MCF 10A (cell line): ENCODE measurements at regions not wholly inside any gene's neighbourhood (a gene's known extent, or its start where the extent isn't known, plus 50 kb on each side); places are given as distances from the start of the nearest gene placed in this dataset.

Source experiments
- BruUV-seq: library from RNA; stranded (reverse); fragments of 400-500 nt; replicated peaks from 2 replicates; lab custom pipeline; 2021; lab: Mats Ljungman, UMichigan
- CTCF ChIA-PET: fragments of 300-600 bp; sonication (Branson Sonifier 250); formaldehyde crosslinking; extraction: SDS; loops from one replicate; lab custom pipeline; 2021; ENCODE audit warnings: antibody characterized with exemption, inconsistent platforms; lab: Yijun Ruan, JAX
- POLR2A ChIA-PET: fragments of 300-600, 350-650 bp; sonication (Branson Sonifier 250); formaldehyde crosslinking; extraction: SDS; loops from one replicate; lab custom pipeline; 2020; ENCODE audit warnings: antibody characterized with exemption, inconsistent platforms; lab: Yijun Ruan, JAX
- DNase-seq: peaks from one replicate; pipeline ENCODE4 v3.0.0-alpha.2; 2018; ENCODE audit not compliant: unreplicated experiment
- H3K27ac Mint-ChIP-seq: one replicate; pipeline ENCODE4 v1.8.0; 2022; ENCODE audit warnings: mild to moderate bottlenecking, low read depth, mixed read lengths; ENCODE audit not compliant: unreplicated experiment
- H3K27me3 Mint-ChIP-seq: one replicate; pipeline ENCODE4 v1.8.0; 2022; ENCODE audit warnings: mixed read lengths; ENCODE audit not compliant: insufficient read depth, unreplicated experiment
- H3K36me3 Mint-ChIP-seq: one replicate; pipeline ENCODE4 v1.8.0; 2022; ENCODE audit warnings: mild to moderate bottlenecking, moderate library complexity, mixed read lengths; ENCODE audit not compliant: insufficient read depth, unreplicated experiment
- H3K4me1 Mint-ChIP-seq: one replicate; pipeline ENCODE4 v1.8.0; 2022; ENCODE audit warnings: mixed read lengths; ENCODE audit not compliant: insufficient read depth, unreplicated experiment
- H3K4me3 Mint-ChIP-seq: one replicate; pipeline ENCODE4 v1.8.0; 2022; ENCODE audit warnings: mild to moderate bottlenecking, moderate library complexity, mixed read lengths; ENCODE audit not compliant: unreplicated experiment
- H3K9me3 Mint-ChIP-seq: one replicate; pipeline ENCODE4 v1.8.0; 2022; ENCODE audit warnings: mixed read lengths; ENCODE audit not compliant: unreplicated experiment
- intact Hi-C: fragments of 100-400 bp; cut with micrococcal nuclease; formaldehyde crosslinking; loops from 2 replicates; pipeline ENCODE4 v1.14.1; 2022
- TF ChIP-seq, protein P1 (sequence below): fragments of 200-600 bp; IDR thresholded peaks from one replicate; pipeline ENCODE4 v1.8.0; 2022; ENCODE audit warnings: antibody characterized with exemption, mild to moderate bottlenecking; ENCODE audit not compliant: unreplicated experiment

DNA sequence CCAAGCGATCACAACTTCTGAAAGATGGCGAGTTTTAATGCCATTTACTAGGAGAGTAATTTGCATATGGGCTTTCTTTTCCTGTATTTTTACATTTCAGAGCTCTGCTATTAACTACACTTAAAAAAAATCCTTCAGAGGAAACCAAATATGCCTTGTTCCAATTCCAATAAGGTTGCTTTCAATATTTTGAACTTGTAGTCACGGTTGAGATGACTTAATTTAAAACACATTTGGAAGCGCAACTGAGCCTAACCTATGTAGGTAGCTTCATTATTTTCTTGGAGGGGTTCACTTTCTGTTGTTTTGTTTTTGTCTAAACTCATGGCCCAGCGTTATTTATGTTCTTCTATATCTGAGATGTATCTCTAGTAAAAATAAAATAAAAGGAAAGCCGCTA lies 93.4 kb downstream of the BLID start:
- Mint-ChIP-seq H3K4me3 (no peak overlapping the region), H3K36me3 (no peaks in the 10 kb centered on the region), H3K9me3 (peaks cover 7% of the 10 kb centered on the region), H3K27ac (no peak overlapping the region), H3K27me3 (no peaks in the 10 kb centered on the region), H3K4me1 (no peaks in the 10 kb centered on the region)
- no TSS peak for BruUV-seq
- POLR2A ChIA-PET = no interaction called here
- no peak for DNase-seq
- TF ChIP-seq, protein P1, sequence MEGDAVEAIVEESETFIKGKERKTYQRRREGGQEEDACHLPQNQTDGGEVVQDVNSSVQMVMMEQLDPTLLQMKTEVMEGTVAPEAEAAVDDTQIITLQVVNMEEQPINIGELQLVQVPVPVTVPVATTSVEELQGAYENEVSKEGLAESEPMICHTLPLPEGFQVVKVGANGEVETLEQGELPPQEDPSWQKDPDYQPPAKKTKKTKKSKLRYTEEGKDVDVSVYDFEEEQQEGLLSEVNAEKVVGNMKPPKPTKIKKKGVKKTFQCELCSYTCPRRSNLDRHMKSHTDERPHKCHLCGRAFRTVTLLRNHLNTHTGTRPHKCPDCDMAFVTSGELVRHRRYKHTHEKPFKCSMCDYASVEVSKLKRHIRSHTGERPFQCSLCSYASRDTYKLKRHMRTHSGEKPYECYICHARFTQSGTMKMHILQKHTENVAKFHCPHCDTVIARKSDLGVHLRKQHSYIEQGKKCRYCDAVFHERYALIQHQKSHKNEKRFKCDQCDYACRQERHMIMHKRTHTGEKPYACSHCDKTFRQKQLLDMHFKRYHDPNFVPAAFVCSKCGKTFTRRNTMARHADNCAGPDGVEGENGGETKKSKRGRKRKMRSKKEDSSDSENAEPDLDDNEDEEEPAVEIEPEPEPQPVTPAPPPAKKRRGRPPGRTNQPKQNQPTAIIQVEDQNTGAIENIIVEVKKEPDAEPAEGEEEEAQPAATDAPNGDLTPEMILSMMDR = no peak
- CTCF ChIA-PET = interaction anchor here (1.0 to 1.1 kb wide), 2 partner anchors 483 to 487 kb away, joined by 3 to 5 read pairs; no protein-coding TSS in a partner anchor
- intact Hi-C loops = loop anchor here (5.0 kb wide), 3 partner anchors 80 to 485 kb away; no protein-coding TSS in a partner anchor

GRCh38 chr11:122020902-122021301 lies 95.1 kb downstream of the BLID start:
- peaks cover under 1% of the 10 kb centered on the region for H3K4me1 Mint-ChIP-seq
- peaks cover under 1% of the 10 kb centered on the region for H3K9me3 Mint-ChIP-seq
- no peak overlapping the region for H3K27ac Mint-ChIP-seq
- ChIA-PET POLR2A (interaction anchor here (0.7 kb wide), 1 partner anchor 363 kb away, joined by 3 read pairs; no protein-coding TSS in a partner anchor), CTCF (no interaction called here)
- H3K36me3 Mint-ChIP-seq = no peaks in the 10 kb centered on the region
- no peaks in the 10 kb centered on the region for H3K27me3 Mint-ChIP-seq
- peak; percentile 16 for DNase-seq
- H3K4me3 Mint-ChIP-seq = no peak overlapping the region
- BruUV-seq = no TSS peak
- TF ChIP-seq, protein P1 = no peak
- intact Hi-C loops = loop anchor here (2.0 to 5.0 kb wide), 4 partner anchors 81 to 486 kb away; no protein-coding TSS in a partner anchor

GRCh38 chr11:122019908-122020694 lies 95.9 kb downstream of the BLID start:
- BruUV-seq = no TSS peak
- ChIA-PET CTCF (no interaction called here), POLR2A (interaction anchor here (0.7 kb wide), 1 partner anchor 363 kb away, joined by 3 read pairs; no protein-coding TSS in a partner anchor)
- Mint-ChIP-seq H3K27ac (no peak overlapping the region), H3K4me1 (peaks cover 4% of the 10 kb centered on the region), H3K4me3 (no peak overlapping the region), H3K27me3 (no peaks in the 10 kb centered on the region), H3K9me3 (no peaks in the 10 kb centered on the region), H3K36me3 (no peaks in the 10 kb centered on the region)
- TF ChIP-seq, protein P1 = no peak
- no peak for DNase-seq
- intact Hi-C loops = loop anchor here (2.0 to 5.0 kb wide), 4 partner anchors 82 to 487 kb away; no protein-coding TSS in a partner anchor

DNA sequence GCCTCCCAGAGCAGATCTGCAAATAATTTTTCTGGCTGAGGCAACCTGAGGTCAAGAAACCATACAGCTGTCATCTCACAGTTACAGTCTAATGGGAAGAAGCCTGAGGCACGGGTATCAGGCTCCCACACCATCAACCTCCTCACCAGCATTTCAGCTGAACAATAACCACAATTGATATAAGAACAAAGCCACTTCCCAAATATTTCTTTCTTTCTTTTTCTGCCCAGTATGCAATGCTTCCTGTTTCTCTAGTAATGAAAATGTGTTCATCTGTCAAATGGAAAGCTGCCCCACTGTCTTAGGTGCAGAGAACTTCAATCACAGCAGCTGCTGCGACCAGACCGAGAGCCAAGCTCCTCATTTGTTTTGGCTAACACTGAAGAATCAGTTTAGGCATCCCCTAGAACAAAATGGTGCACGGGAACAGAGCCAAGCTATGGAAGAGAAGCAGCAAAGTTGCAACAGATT lies 108.4 kb downstream of the BLID start:
- ChIA-PET POLR2A (interaction anchor here (0.6 kb wide), 1 partner anchor 29 kb away, joined by 3 read pairs; no protein-coding TSS in a partner anchor), CTCF (no interaction called here)
- no peak overlapping the region for H3K27ac Mint-ChIP-seq
- no peaks in the 10 kb centered on the region for H3K4me1 Mint-ChIP-seq
- BruUV-seq = no TSS peak
- TF ChIP-seq, protein P1 = no peak
- no peaks in the 10 kb centered on the region for H3K9me3 Mint-ChIP-seq
- no peaks in the 10 kb centered on the region for H3K36me3 Mint-ChIP-seq
- H3K4me3 Mint-ChIP-seq = no peak overlapping the region
- intact Hi-C loops = no loop called here
- no peaks in the 10 kb centered on the region for H3K27me3 Mint-ChIP-seq
- DNase-seq = no peak
